H4 (cell line): ENCODE measurements at regions not wholly inside any gene's neighbourhood (a gene's known extent, or its start where the extent isn't known, plus 50 kb on each side); places are given as distances from the start of the nearest gene placed in this dataset.
"Not testable (repeated sequence)": the region's sequence is repeated elsewhere in the genome, so short reads cannot be mapped to it uniquely, and the experiment has no call there.

Experiments used
- DNase-seq: peaks from one replicate; pipeline ENCODE4 v3.0.0-alpha.2; 2015; ENCODE audit warnings: low spot score

DNA sequence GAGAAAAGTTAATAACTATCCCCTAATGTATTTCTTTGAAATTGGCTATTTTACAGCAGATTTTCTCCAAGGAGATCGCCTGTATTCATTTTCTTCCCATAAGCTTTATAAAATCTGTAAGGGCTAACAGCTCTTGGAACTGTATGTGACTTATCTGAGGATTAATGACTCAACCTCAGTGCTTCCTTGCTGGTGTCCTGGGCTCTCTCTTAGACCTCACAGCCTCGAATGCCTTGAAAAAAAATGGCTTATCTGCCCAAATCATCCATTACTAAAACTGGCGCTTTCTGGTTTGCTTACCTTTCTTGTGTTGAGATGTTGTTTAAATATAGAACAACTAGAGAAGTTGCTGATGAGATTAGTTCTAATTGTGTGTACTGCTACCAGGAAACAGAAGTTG is 713.6 kb downstream of the SLC4A3 start:
- no peak for DNase-seq

DNA sequence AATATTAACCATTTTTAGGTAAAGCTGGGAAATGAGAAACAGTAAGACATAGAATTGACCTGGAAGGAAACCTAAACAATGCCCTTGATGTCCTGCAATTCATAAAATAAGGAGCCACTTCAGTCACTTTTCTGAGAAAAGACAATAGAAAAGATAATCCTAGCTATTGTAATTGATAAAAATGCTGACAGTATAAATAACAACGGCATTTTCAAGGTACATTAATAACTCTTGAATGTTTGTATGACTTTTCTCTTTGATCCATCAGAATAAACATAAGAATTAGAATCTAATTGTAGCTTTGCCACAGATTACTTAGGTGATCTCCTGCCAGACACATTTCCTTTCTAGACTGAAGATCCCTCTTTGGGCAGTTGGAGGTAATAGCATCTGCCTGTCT is 719.5 kb downstream of the SLC4A3 start:
- no peak for DNase-seq

DNA sequence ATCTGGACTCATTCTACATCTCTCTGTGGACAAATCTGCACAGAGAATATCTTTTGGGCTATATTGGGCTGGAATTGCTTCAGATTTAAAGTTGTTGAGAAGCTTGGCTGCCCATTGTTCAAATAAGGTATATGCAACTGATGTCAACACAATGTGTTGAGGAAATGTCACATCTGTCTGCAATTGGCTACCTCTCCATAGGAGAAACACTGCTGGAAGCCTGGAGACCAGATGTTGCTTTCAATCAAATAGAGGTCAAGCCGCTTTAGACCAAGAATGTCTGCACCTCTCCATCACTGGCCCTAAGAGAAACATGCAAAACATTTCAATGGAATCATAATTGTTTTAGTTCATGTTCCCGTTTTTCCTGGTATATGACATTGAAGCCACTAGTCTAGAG is 720.2 kb downstream of the SLC4A3 start:
- DNase-seq, result no peak

DNA sequence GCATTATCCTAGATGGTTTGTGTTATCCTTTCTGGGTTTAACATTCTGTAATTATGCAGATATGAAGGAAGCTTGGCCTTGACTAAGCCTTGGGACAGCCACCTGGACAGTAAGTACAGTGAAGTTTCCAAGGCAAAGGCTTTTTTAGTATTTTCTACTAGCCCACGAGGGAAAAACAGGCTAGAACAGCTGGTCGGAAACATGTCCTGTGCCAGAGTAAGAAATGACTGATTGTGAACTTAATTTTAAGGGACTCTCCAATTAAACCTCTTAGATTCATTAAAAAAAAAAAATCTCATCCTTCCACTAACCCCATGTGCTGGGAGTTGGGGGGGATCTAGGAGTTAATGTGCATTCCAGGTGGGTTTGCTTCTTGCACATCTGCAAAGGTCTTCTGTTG is 720.8 kb downstream of the SLC4A3 start:
- no peak for DNase-seq

DNA sequence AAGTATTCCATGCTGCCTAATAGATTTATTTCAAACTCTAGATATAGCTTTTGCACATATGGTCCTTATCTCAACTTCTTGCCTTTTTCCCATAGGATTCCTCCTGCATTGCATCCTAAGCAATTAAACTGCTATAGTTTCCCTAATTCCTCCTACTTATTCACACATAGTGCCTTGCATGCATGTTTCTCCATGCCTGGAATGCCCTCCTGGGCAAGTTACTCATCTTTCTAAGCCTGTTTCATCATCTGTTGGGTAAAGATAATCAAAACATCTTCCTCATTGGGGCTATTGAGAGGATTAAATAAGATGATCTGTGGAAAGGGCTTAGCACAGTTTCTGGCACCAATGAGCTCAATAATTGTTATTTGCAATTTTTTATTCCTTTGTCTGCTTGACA is 726.5 kb downstream of the SLC4A3 start:
- no peak for DNase-seq

DNA sequence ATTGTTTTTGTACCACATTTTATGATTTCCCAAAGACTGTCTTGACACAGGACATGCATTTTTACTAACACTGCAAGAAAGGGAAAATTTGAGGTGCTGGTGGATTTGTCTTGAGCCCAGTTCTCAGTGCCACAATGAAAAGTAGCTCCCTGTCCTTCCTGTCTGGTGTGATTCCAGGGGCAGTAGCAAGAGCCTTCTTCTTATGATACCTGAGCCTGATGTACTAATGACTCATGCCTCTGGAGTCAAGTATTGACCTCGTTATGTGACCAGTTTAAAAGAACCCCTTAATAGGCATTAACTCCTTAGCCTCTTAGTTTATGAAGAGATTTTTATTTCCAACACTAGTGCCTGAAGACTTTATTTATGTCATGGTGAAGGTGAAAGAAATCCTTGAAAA is 728.6 kb downstream of the SLC4A3 start:
- no peak for DNase-seq

DNA sequence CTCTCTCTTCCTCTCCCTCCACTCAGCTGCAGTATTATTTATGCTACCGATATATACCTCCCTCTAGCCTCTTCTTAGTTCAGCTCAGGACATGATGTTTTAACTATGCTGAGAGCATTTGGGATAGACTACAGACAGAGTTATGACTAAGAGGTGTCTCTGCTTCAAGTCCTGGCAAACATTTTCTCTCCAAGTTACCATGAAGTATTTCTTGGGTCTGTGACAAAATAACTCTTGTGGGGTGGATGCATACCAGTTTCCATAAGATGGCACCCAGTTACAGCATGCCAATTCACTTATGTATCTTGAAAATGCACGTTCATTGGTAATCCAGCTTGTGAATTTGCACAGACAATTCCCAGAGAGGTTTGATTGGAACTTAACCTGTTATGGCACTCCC is 737.6 kb downstream of the SLC4A3 start:
- no peak for DNase-seq

DNA sequence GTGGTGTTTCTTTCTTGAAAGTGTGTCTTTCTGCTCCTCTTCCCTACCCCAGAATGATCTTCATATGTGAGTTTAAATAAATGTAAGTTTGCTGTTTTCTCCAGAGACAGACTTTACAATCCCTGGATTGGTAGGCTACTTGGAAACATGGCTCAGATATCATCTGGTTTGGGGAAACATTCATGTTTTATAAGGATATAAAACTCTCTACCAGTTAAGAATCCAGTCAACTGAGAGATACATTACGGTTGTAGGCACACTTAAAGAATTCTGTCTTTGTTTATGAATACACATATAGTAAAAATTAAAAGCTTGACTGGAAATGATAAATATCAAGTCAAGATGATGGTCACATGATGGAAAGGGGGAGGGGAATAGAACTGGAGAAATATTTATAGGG is 739.3 kb downstream of the SLC4A3 start:
- DNase-seq, result no peak

DNA sequence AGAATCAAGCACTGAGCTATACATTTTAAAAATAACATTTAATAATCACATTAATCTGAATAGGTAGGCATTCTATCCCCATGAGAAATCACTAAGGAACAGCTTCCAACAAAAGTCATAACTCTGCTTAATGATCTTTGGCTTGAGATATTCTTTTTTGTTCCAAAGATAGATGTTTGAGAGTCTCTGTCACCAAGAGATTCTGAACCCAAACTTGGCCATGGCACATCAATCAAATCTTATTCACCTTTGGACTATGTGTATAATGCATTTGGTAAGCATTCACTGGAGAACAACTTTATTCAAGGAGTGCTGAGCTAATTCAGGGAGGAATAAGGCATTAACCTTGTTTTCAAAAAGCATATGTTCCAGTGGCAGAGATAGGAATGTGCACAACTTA is 743.3 kb downstream of the SLC4A3 start:
- no peak for DNase-seq

DNA sequence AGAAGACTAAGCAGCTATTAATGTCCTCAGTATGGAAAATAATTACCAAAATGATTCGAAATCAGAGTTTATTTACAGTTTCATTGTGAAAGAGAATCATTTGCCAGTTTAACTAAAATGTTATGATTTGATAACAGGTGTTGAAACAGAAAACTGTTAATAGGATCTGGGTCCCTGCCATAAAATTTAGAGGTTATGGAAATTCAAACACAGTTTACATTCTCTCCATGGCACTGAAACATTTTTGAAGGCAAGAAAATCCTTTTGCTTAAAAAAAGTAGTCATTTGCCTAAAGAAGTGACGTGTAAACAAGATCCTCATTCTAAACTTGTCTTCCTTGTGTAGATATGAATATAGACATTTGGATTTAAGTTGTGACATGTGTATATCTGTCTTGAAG is 743.8 kb downstream of the SLC4A3 start:
- DNase-seq, result no peak

DNA sequence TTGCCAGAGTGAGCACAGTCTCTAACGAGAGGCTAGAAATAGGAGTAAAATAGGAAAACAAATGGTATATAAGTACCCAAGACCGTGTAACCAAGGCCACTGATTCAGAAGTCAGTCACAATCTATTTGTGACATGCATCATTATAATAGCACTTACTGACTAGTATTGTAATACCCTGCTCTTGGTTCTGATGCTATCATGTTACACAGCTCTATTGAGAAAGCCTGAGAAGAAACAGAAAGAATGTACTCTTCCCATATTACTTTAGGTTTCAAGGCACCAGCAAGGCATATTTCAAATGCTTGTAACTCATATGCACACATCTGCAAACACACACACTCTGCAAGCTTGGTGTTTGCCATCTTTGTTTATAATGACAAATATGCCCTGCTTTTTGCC is 746.4 kb downstream of the SLC4A3 start:
- no peak for DNase-seq

DNA sequence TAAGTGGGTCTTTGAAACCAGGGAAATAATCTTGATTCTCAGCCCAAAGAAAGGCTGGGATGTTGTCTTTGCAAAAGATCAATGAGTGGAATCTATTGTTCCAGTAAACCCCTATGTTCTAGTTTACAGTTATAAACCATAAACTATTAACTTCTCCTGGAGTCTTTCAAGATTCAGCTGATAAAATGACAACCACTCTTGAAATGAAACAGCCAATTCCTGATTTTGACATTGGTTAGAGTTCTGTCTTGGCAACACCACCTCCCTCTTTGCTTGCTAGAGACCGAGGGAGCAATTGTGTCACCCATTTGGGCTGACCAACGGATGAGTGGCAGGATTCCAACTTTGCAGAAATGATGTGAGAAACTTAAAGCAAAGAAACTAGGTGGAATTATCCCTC is 746.9 kb downstream of the SLC4A3 start:
- DNase-seq, result no peak

DNA sequence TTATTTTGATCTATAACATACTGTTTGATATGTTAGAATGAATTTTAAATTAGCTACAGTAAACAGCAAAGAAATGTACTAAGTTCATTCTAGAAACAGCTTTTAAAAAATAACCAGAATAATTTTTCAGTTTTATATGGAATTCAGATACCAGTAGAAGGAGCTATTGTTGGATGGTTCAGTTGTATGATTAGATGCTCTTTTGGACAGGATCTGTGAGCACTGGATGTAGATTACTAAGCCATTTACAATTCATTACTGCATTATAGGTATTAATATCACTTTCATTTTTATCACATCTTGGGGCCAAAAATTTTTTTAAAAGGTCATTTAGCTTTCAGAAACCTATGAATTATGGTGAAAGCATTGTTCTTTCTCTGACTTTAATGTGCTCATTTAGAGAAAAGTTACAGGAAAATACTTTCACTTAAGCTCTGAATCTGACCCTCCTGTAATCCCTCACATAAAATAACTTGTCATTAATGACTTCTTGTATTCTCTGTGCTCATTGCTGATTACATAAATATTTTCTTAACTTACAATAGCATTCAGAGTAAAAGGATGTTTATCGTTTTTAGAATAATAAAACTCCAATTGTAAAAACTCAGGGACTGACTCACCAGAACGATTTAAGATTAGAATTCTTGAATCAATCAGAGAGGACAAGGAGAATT is 750.2 kb downstream of the SLC4A3 start:
- DNase-seq, result no peak

DNA sequence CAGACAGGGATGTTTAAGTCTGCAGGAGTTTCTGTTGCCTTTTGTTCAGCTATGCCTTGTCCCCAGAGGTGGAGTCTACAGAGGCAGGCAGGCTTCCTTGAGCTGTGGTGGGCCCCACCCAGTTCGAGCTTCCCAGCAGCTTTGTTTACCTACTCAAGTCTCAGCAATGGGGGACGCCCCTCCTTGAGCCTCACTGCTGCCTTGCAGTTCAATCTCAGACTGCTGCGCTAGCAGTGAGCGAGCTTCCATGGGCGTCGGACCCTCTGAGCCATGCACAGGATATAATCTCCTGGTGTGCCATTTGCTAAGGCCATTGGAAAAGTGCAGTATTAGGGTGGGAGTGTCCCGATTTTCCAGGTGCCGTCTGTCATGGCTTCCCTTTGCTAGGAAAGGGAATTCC is 760.3 kb downstream of the SLC4A3 start:
- not testable (repeated sequence) for DNase-seq

DNA sequence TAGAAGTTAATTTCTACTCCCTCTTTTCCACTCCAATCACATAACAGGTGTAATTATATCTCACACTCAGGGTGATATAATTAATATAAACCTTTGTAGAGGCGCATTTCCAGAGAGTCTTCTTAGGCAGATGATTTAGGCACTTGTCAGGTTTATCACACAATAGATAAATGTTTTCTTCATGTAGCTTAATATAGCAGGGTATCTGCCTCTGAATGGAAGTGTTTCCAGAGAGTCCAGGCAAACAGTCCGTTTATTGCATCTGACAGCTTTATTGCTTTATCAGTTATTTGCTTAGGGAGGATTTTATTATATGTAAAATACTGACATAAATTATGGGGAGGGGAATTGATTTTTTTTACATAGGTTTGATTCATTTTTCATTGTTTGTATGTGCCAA is 766.3 kb downstream of the SLC4A3 start:
- no peak for DNase-seq

DNA sequence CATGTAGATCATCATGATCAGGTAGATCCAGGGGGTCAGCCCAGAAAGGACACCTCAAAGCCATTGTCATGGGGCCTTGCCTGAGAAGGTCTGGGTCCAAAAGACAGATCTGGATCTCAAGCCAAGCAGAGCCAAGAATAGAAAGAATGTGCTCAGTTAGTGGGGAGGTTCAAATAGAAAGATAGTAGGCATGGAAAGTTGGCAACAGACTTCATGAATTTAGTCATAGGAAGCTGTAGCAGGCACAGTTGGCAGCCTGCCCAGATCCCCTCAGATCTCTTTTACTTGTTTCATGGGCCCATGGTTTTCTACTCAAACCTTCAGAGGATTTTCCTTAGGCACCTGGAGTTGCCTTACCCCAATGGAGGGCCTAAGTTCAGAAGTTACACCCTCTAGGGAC is 767.0 kb downstream of the SLC4A3 start:
- DNase-seq, result peak; percentile 55

DNA sequence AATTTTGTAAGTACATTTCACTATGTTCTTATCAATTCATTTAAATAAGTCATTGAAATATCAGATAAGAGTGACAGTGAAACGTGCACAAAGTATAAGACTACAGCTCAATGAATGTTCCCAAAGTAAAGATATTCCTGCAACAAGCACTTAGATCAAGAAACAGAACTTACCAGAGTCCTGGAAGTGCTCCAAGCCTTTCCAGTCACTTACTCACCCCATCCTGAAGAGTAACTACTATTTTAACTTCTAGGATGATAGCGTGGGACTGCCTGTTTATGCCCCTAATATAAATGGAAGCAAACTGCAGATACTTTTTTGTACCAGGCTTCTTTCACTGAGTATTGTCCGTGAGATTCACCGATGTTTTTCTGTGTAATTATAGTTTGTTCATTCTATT is 768.9 kb downstream of the SLC4A3 start:
- DNase-seq, result peak; percentile 13

DNA sequence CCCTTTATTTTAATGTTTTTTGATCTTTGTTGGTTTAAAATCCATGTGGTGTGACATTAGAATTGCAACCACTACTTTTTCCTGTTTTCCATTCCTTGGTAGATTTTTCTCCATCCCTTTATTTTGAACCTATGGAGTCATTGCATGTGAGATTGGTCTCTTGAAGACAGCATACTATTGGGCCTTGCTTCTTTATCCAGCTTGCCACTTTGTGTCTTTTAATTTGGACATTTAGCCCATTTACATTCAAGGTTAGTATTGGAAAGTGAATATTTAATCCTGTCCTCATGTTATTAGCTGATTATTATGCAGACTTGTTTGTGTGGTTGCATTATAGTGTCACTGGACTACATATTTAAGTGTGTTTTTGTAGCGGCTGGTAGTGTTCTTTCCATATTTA is 782.9 kb downstream of the SLC4A3 start:
- no peak for DNase-seq

DNA sequence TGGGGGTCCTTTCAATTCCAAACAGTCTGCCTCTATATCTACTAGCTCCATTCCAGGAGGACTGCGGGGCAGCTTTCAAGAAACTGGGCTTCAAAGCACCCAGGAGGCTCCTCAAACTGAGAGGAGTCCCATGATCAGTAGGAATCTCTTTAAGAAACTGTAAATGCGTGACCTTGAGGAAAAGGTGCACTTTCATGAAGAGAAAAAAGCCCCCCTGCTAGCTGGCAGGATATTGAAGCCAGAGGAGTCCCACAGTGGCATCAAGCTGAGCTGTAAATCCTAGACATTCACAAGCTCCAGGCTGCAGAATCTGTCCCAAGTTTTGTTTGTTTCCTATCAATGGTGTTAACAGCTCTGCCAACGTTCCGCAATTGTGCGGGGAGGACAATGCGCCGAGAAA is 790.1 kb downstream of the SLC4A3 start:
- DNase-seq, result no peak

DNA sequence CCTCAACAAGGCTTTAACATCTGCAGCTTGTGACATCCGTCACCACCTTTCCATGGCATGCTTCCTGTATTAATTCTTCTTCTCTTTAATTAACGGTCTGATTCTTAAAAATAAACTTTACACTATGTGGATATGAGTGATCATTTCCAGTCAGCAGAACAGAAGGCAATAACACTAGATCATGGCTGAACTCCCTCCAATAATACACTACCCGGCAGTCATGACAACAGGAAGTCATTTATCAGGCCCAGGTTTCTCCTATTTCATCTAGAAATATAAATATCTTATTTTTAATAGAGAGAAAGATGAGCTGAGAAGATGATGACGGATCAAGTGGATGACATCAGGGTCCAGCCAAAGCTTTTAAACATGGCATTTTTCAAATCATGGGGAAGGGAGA is 792.2 kb downstream of the SLC4A3 start:
- no peak for DNase-seq

DNA sequence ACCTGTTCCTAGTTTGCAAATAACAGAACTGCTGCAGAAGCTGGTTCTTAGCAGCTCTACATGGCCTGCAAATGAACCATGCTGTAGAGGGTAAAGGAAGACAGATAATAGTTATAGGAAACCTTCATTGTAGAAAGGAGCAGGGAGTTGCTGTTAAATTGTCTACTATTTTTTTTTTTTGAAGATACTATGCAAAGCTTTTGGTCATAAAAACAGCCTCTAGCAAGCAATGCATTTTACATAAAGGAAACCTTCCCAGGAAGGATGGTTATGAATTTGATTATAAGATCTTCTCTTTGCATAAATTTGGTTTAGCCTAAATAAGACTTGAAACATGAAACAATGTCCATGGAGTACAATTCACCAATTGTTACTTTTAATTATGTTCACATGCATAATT is 793.4 kb downstream of the SLC4A3 start:
- no peak for DNase-seq

DNA sequence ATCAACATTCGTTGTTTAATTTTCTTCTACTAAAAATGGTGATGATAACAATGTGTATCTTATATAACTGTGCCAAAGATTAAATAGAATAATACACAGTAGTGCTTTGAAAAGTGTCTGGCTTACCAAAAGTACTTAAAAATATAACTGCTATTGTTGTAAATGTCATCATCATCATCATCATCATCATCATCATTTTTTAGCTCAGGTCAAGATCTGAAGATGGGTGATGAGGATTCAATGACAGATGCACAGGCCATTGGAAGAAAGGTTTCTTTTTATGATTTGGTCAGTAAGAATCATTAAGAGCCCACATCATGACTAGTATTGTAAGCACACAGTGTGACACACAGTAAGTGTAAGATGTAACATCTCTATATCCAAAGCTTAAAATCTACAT is 795.2 kb downstream of the SLC4A3 start:
- DNase-seq, result no peak

DNA sequence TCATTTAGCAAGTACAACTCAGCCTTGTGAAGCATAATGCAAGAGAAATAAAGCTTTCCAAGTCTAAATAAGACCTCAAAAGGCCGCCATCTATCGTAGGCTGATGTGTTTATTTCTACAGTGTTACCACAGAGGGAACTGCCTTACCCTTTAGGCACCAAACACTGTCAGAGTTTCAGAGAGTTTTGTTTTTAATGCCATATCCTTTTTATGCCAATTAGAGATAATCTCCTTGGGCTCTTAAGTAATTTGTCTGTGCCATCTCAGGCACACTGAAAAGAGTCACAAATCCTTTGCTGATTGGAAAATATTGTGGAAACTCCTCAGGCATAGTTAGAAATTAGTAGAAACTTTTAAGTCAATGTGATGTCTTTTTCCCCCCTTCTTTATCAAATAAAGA is 797.1 kb downstream of the SLC4A3 start:
- peak; percentile 8 for DNase-seq

DNA sequence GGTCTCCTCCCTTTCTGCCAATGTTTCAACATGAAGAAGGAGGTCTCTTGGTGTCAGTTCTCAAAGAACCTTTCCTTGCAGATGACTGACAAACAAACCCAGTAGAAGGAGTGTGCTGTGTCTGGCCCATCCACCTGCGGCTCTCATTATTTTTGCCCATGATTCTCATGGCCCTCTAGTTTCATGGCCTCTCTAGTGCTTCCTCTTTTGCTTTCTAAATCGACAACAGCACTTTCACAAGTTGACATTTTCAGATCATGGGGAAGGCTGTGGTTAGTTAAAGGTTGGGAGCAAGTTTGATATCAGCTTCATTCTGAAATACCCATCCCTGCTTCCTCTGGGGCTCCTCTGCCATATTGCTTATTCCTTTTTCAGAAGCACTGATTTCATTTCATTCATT is 805.2 kb downstream of the SLC4A3 start:
- no peak for DNase-seq

DNA sequence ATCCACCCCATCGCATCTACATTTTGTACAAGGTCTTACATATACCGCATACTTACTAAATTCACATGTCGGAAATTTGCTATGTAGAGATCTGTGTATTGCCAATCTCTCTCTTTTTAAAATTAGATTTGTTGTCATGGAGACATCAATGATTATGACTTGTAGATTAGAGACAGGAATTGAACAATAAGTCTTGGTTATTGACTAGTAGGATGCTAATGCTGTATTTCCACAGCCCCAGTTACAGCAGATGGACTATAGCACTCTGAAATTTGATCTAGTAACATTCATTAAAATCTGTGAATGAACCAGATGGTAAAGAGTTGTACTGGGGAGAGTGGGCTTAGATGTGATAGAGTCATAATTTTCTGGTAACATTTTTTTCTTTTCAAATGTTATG is 805.7 kb downstream of the SLC4A3 start:
- no peak for DNase-seq
